ENCODE measurements at regions not wholly inside any gene's neighbourhood (a gene's known extent, or its start where the extent isn't known, plus 50 kb on each side); places are given as distances from the start of the nearest gene placed in this dataset.

DNA sequence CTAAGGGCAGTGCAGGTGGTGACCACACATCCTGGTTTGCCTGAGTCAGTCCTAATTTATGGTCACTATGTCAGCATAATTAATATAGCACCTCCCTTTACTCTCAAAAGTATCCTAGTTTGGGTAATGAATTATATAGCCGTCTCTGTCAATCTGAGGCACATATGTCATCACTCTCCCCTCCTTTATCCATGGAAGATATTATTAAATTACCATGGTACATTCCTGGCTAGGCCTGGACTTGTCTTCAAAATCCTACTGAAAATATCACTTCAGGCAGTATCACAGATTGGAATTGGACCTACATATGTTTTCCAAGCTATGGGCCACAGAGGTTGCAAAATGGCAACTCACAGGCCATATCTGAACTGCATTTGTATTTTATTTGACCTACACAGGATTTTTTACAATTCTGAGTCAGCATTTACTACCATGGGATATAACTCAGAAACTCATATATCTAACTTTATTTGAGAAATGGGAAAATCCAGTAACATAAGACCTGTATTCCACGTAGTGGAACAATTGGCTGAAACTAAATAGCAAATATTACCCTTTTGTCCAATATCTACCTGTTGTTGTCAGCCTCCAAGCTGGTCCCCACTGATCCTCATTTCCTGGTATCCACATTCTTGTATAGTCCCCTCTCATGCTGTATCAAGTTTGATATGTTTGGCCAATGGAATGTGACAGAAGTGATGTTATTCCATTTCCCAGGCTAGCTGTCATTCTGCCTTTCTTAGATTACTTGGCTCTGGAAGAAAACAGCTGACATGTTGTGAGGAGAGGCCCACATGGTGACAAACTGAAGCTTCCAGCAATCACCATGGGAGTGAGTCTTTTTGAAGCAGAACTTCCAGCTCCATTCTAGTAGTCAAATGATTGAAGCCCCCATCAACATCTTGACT lies 102.5 kb upstream of the MDM1 start:
- TF ChIP-seq, protein P1, sequence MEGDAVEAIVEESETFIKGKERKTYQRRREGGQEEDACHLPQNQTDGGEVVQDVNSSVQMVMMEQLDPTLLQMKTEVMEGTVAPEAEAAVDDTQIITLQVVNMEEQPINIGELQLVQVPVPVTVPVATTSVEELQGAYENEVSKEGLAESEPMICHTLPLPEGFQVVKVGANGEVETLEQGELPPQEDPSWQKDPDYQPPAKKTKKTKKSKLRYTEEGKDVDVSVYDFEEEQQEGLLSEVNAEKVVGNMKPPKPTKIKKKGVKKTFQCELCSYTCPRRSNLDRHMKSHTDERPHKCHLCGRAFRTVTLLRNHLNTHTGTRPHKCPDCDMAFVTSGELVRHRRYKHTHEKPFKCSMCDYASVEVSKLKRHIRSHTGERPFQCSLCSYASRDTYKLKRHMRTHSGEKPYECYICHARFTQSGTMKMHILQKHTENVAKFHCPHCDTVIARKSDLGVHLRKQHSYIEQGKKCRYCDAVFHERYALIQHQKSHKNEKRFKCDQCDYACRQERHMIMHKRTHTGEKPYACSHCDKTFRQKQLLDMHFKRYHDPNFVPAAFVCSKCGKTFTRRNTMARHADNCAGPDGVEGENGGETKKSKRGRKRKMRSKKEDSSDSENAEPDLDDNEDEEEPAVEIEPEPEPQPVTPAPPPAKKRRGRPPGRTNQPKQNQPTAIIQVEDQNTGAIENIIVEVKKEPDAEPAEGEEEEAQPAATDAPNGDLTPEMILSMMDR (conservative IDR thresholded peaks at IDR 0.05; ENCODE audit: low read depth, low read length): no peak

DNA sequence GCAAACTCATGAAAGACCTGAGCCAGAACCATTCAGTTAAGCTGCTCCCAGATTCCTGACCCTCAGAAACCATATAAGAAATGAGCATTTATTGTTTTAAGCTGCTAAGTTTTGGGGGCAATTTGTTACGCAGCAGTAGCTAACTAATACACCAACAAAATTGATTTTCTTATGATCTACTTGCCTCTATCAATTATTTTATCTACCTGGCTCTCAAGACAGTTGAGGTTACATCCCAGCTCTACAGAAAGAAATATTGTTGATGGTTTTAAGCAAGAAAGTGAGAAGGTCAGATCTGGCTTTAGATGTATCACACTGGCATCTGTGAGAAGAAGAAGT lies 103.1 kb upstream of the MDM1 start:
- Histone ChIP-seq H3K4me1 (ENCODE audit: low read depth, poor library complexity, severe bottlenecking) (no peaks in the 10 kb centered on the region), H2AFZ (ENCODE audit: low read depth) (no peak overlapping the region), H3K36me3 (ENCODE audit: insufficient read depth) (no peaks in the 10 kb centered on the region), H3K79me2 (ENCODE audit: insufficient read depth, low read depth) (no peaks in the 10 kb centered on the region), H3K27ac (no peak overlapping the region), H3K9ac (no peak overlapping the region), H3K27me3 (ENCODE audit: insufficient read depth, low read depth) (no peaks in the 10 kb centered on the region), H3K4me3 (IDR thresholded peaks at IDR 0.05; ENCODE audit: insufficient read depth, low read depth, low read length) (no peak overlapping the region), H4K20me1 (ENCODE audit: insufficient read depth) (no peaks in the 10 kb centered on the region), H3K4me2 (no peak overlapping the region)
- TF ChIP-seq, protein P1 (conservative IDR thresholded peaks at IDR 0.05; ENCODE audit: low read depth, low read length): no peak

More for the DNA sequence above, 102.5 kb upstream of the MDM1 start:
- H3K27ac ChIP-seq: no peak overlapping the region
- no peak overlapping the region for H2AFZ ChIP-seq (ENCODE audit: low read depth)
- no peak overlapping the region for H3K9ac ChIP-seq
- no peak overlapping the region for H3K4me3 ChIP-seq (IDR thresholded peaks at IDR 0.05; ENCODE audit: insufficient read depth, low read depth, low read length)
- H3K4me1 ChIP-seq (ENCODE audit: low read depth, poor library complexity, severe bottlenecking): no peaks in the 10 kb centered on the region
- H3K36me3 ChIP-seq (ENCODE audit: insufficient read depth): no peaks in the 10 kb centered on the region
- no peak overlapping the region for H3K4me2 ChIP-seq
- no peaks in the 10 kb centered on the region for H3K79me2 ChIP-seq (ENCODE audit: insufficient read depth, low read depth)
- no peaks in the 10 kb centered on the region for H4K20me1 ChIP-seq (ENCODE audit: insufficient read depth)
- H3K27me3 ChIP-seq (ENCODE audit: insufficient read depth, low read depth): no peaks in the 10 kb centered on the region

DNA sequence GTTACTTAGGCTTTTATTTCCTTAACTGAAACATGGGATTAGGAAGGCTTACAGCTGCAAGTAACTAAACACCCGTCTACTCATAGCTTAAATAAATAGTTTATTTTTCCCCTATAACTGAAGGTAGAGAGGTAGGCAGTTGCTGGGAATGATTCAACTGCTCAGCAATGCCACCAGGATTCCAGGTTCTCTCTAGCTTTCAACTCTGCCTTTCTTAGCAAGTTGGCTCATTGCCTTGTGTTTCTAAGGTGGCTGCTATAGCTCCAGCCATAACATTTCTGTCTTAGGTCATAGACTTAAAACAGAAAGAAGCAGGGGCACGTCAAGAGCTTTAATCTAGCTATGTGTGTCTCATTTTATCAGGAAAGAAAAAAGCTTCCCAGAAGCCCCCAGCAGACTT lies 103.7 kb upstream of the MDM1 start:
- H3K4me3 ChIP-seq (IDR thresholded peaks at IDR 0.05; ENCODE audit: insufficient read depth, low read depth, low read length): no peak overlapping the region
- TF ChIP-seq, protein P1 (conservative IDR thresholded peaks at IDR 0.05; ENCODE audit: low read depth, low read length): no peak
- H4K20me1 ChIP-seq (ENCODE audit: insufficient read depth): no peaks in the 10 kb centered on the region
- no peak overlapping the region for H3K27ac ChIP-seq
- no peak overlapping the region for H3K4me2 ChIP-seq
- H3K4me1 ChIP-seq (ENCODE audit: low read depth, poor library complexity, severe bottlenecking): no peaks in the 10 kb centered on the region
- no peak overlapping the region for H3K9ac ChIP-seq
- no peak overlapping the region for H2AFZ ChIP-seq (ENCODE audit: low read depth)
- no peaks in the 10 kb centered on the region for H3K27me3 ChIP-seq (ENCODE audit: insufficient read depth, low read depth)
- no peaks in the 10 kb centered on the region for H3K36me3 ChIP-seq (ENCODE audit: insufficient read depth)
- H3K79me2 ChIP-seq (ENCODE audit: insufficient read depth, low read depth): no peaks in the 10 kb centered on the region

DNA sequence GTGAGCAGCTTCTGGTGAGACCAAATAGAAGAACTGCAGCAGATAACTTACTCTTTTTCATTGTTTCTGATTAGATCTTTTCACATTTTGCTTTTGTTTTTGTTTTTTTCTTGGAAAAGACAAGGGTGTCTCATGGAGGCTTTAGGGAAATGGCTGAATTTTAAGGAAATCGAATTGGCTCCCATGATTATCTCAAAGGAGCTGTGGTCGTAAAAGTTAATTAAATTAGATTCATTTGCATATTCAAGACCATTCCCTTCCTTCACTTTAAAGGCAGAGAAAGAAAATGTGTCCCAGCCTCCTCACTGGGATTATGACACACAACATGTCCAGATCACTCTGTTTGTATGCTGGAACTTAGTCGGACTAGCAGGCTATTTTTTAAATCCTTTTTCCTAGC lies 106.4 kb upstream of the MDM1 start:
- TF ChIP-seq, protein P1 (conservative IDR thresholded peaks at IDR 0.05; ENCODE audit: low read depth, low read length): no peak
- no peak overlapping the region for H3K4me2 ChIP-seq
- H3K36me3 ChIP-seq (ENCODE audit: insufficient read depth): no peaks in the 10 kb centered on the region
- H3K27me3 ChIP-seq (ENCODE audit: insufficient read depth, low read depth): no peaks in the 10 kb centered on the region
- H3K9ac ChIP-seq: no peak overlapping the region
- no peak overlapping the region for H2AFZ ChIP-seq (ENCODE audit: low read depth)
- H3K4me1 ChIP-seq (ENCODE audit: low read depth, poor library complexity, severe bottlenecking): peaks cover 17% of the 10 kb centered on the region
- H4K20me1 ChIP-seq (ENCODE audit: insufficient read depth): no peaks in the 10 kb centered on the region
- no peak overlapping the region for H3K4me3 ChIP-seq (IDR thresholded peaks at IDR 0.05; ENCODE audit: insufficient read depth, low read depth, low read length)
- no peak overlapping the region for H3K27ac ChIP-seq
- no peaks in the 10 kb centered on the region for H3K79me2 ChIP-seq (ENCODE audit: insufficient read depth, low read depth)

Measured in KMS-11 (cell line).